HepG2 (cell line): ENCODE measurements at regions not wholly inside any gene's neighbourhood (a gene's known extent, or its start where the extent isn't known, plus 50 kb on each side); places are given as distances from the start of the nearest gene placed in this dataset.
A peak's percentile ranks its signal among the peaks of the same experiment; 100 is the strongest.

ENCODE experiments used
- DR1 ChIP-seq: sonication (generic); formaldehyde crosslinking; IDR thresholded peaks from 2 replicates; pipeline ENCODE4 v1.8.0; 2021; ENCODE audit warnings: mild to moderate bottlenecking, missing genetic modification reagents, inconsistent platforms
- E2F5 ChIP-seq: sonication (generic); formaldehyde crosslinking; conservative IDR thresholded peaks from 2 replicates; pipeline ENCODE4 v1.4.0; 2020; ENCODE audit warnings: missing genetic modification reagents
- ELF1 ChIP-seq: sonication (generic); formaldehyde crosslinking; IDR thresholded peaks from 2 replicates; pipeline ENCODE4 v1.4.0; 2020; ENCODE audit warnings: missing genetic modification reagents
- FOXO4 ChIP-seq: sonication (generic); formaldehyde crosslinking; conservative IDR thresholded peaks from 2 replicates; pipeline ENCODE4 v1.8.1; 2023; ENCODE audit warnings: missing genetic modification reagents
- GTF3A ChIP-seq: sonication (generic); formaldehyde crosslinking; conservative IDR thresholded peaks from 2 replicates; pipeline ENCODE4 v1.4.0; 2020; ENCODE audit warnings: mild to moderate bottlenecking, missing genetic modification reagents
- HES4 ChIP-seq: sonication (generic); formaldehyde crosslinking; IDR thresholded peaks from 2 replicates; pipeline ENCODE4 v1.9.0; 2021; ENCODE audit warnings: mild to moderate bottlenecking, missing genetic modification reagents, borderline replicate concordance
- MZF1 ChIP-seq: sonication (generic); formaldehyde crosslinking; IDR thresholded peaks from 2 replicates; pipeline ENCODE4 v1.8.1; 2023; ENCODE audit warnings: mild to moderate bottlenecking, missing genetic modification reagents, borderline replicate concordance
- RFX3 ChIP-seq: IDR thresholded peaks from 2 replicates; pipeline ENCODE4 v1.6.1; 2016; ENCODE audit warnings: missing biosample characterization, missing genetic modification reagents
- TAF1 ChIP-seq: sonication (generic); formaldehyde crosslinking; IDR thresholded peaks from 2 replicates; pipeline ENCODE4 v1.4.0; 2020; ENCODE audit warnings: missing genetic modification reagents
- TSC22D2 ChIP-seq: sonication (generic); formaldehyde crosslinking; IDR thresholded peaks from 2 replicates; pipeline ENCODE4 v1.5.1; 2020; ENCODE audit warnings: missing genetic modification reagents, mild to moderate bottlenecking, borderline replicate concordance
- ZFP82 ChIP-seq: sonication (generic); formaldehyde crosslinking; IDR thresholded peaks from 2 replicates; pipeline ENCODE4 v1.5.1; 2020; ENCODE audit warnings: mild to moderate bottlenecking, missing genetic modification reagents, borderline replicate concordance
- ZMYM4 ChIP-seq: sonication (generic); formaldehyde crosslinking; IDR thresholded peaks from 2 replicates; pipeline ENCODE4 v1.8.1; 2023; ENCODE audit warnings: mild to moderate bottlenecking, missing genetic modification reagents
- ZNF362 ChIP-seq: sonication (generic); formaldehyde crosslinking; IDR thresholded peaks from 2 replicates; pipeline ENCODE4 v1.4.0; 2020; ENCODE audit warnings: missing genetic modification reagents, mild to moderate bottlenecking, borderline replicate concordance
- ZNF451 ChIP-seq: sonication (generic); formaldehyde crosslinking; IDR thresholded peaks from 2 replicates; pipeline ENCODE4 v1.5.0; 2020; ENCODE audit warnings: mild to moderate bottlenecking, missing genetic modification reagents
- ZNF670 ChIP-seq: sonication (generic); formaldehyde crosslinking; IDR thresholded peaks from 2 replicates; pipeline ENCODE4 v1.8.0; 2022; ENCODE audit warnings: mild to moderate bottlenecking, missing genetic modification reagents, borderline replicate concordance
- ZNF737 ChIP-seq: sonication (generic); formaldehyde crosslinking; IDR thresholded peaks from 2 replicates; pipeline ENCODE4 v1.5.0; 2020; ENCODE audit warnings: missing genetic modification reagents, mild to moderate bottlenecking, borderline replicate concordance
- ZNF775 ChIP-seq: sonication (generic); formaldehyde crosslinking; IDR thresholded peaks from 2 replicates; pipeline ENCODE4 v1.4.0; 2020; ENCODE audit warnings: missing genetic modification reagents, mild to moderate bottlenecking, moderate library complexity, borderline replicate concordance
- TF ChIP-seq, protein P1 (sequence below): sonication (generic); formaldehyde crosslinking; IDR thresholded peaks from 2 replicates; pipeline ENCODE4 v1.5.0; 2020; ENCODE audit warnings: mild to moderate bottlenecking, missing genetic modification reagents
- TF ChIP-seq, protein P2 (sequence below): IDR thresholded peaks from 2 replicates; pipeline ENCODE4 v1.6.1; 2016

DNA sequence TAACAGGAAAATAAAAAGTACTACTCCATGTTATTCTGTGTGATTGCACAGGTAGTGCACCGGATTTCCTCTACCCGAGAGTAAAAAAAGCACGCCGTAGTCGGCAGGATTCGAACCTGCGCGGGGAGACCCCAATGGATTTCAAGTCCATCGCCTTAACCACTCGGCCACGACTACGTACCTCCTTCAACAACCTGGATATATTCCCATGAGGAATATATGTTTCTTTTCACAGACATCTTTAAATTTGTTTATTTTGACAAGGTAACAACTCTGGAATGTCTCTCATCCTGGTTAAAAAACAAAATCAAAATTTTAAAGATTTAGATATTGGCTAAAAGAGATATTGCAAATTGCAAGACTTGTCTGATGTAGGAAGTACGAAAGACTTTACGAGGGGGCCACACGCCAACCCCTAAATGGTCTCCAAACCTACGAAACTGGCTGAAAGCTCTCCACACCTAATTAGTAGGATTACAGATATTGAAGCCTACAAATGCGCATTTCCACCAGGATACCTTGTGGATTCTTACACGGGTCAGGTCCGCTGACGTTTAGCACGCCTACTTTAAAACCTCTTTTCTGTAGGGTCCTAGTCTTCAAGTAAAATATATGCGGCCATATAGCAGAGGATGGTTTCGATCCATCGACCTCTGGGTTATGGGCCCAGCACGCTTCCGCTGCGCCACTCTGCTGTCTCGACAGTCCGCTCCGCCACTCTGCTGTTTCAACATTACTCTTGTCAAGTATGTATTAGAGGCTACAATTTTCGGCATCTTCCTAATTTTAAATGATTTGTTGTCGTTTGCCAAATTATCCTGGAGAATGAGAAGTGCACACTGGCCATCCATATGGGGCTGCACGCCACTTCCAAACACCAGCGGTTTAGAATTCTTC lies 52.2 kb upstream of the BTN3A2 start (continued):
- TF ChIP-seq, protein P1, sequence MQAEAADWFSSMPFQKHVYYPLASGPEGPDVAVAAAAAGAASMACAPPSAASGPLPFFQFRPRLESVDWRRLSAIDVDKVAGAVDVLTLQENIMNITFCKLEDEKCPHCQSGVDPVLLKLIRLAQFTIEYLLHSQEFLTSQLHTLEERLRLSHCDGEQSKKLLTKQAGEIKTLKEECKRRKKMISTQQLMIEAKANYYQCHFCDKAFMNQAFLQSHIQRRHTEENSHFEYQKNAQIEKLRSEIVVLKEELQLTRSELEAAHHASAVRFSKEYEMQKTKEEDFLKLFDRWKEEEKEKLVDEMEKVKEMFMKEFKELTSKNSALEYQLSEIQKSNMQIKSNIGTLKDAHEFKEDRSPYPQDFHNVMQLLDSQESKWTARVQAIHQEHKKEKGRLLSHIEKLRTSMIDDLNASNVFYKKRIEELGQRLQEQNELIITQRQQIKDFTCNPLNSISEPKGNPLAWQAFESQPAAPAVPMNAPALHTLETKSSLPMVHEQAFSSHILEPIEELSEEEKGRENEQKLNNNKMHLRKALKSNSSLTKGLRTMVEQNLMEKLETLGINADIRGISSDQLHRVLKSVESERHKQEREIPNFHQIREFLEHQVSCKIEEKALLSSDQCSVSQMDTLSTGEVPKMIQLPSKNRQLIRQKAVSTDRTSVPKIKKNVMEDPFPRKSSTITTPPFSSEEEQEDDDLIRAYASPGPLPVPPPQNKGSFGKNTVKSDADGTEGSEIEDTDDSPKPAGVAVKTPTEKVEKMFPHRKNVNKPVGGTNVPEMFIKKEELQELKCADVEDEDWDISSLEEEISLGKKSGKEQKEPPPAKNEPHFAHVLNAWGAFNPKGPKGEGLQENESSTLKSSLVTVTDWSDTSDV (CRISPR knock-in tag), result no peak
- TF ChIP-seq FOXO4 (CRISPR knock-in tag), result no peak
- TF ChIP-seq, protein P2, sequence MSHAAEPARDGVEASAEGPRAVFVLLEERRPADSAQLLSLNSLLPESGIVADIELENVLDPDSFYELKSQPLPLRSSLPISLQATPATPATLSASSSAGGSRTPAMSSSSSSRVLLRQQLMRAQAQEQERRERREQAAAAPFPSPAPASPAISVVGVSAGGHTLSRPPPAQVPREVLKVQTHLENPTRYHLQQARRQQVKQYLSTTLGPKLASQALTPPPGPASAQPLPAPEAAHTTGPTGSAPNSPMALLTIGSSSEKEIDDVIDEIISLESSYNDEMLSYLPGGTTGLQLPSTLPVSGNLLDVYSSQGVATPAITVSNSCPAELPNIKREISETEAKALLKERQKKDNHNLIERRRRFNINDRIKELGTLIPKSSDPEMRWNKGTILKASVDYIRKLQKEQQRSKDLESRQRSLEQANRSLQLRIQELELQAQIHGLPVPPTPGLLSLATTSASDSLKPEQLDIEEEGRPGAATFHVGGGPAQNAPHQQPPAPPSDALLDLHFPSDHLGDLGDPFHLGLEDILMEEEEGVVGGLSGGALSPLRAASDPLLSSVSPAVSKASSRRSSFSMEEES (CRISPR knock-in tag), result peak; percentile 58; the same call in 1 of the 2 replicates
- no peak; the same call in 1 of the 2 replicates for TF ChIP-seq ZNF737 (CRISPR knock-in tag)
- peak; percentile 42; the same call in 1 of the 2 replicates for TF ChIP-seq ZNF775 (CRISPR knock-in tag)
- peak; percentile 77 for TF ChIP-seq ELF1 (CRISPR knock-in tag)
- no peak for TF ChIP-seq ZNF451 (CRISPR knock-in tag)
- TF ChIP-seq ZNF670 (CRISPR knock-in tag), result no peak
- TF ChIP-seq ZMYM4 (CRISPR knock-in tag), result peak; percentile 52; the same call in 1 of the 2 replicates
- no peak; the same call in 1 of the 2 replicates for TF ChIP-seq ZFP82 (CRISPR knock-in tag)
- 0 out of 2 replicates have a peak, but pooled peaks have one; percentile 19 for TF ChIP-seq E2F5 (CRISPR knock-in tag)
- peak; percentile 44; the same call in 1 of the 2 replicates for TF ChIP-seq DR1 (CRISPR knock-in tag)
- TF ChIP-seq TSC22D2, result peak; percentile 95; the same call in 1 of the 2 replicates
- TF ChIP-seq TAF1 (CRISPR knock-in tag), result peak; percentile 28; the same call in 1 of the 2 replicates
- no peak for TF ChIP-seq MZF1 (CRISPR knock-in tag)
- peak; percentile 73; the same call in 1 of the 2 replicates for TF ChIP-seq ZNF362 (CRISPR knock-in tag)
- TF ChIP-seq GTF3A, result peak; percentile 82; the same call in 1 of the 2 replicates
- no peak for TF ChIP-seq HES4
- no peak for TF ChIP-seq RFX3
